ENCODE measurements at regions not wholly inside any gene's neighbourhood (a gene's known extent, or its start where the extent isn't known, plus 50 kb on each side); places are given as distances from the start of the nearest gene placed in this dataset.

- H3K36me3 ChIP-seq (ENCODE audit: insufficient read depth): no peaks in the 10 kb centered on the region; the same call in 1 of the 2 replicates
- H2AFZ ChIP-seq: no peak overlapping the region
Measured at GRCh38 chr16:5653789-5654188, 556.2 kb upstream of the EEF2KMT start.

More at GRCh38 chr16:5653789-5654188, 556.2 kb upstream of the EEF2KMT start:
- H3K36me3 Mint-ChIP-seq (ENCODE audit: low read depth): no peaks in the 10 kb centered on the region
- Histone ChIP-seq H4K20me1 (replicated peaks; ENCODE audit: insufficient read depth) (no peaks in the 10 kb centered on the region), H3K4me1 (ENCODE audit: insufficient read depth) (no peaks in the 10 kb centered on the region), H3K9me2 (ENCODE audit: insufficient read depth) (no peaks in the 10 kb centered on the region), H3K27me3 (ENCODE audit: insufficient read depth) (no peaks in the 10 kb centered on the region), H3K79me2 (replicated peaks; ENCODE audit: insufficient read depth) (no peaks in the 10 kb centered on the region), H3K4me2 (no peak overlapping the region), H3K4me3 (no peak overlapping the region), H3K27ac (ENCODE audit: low read depth) (no peak overlapping the region), H3F3A (replicated peaks; ENCODE audit: low read depth) (no peaks in the 10 kb centered on the region)
- H3K4me3 Mint-ChIP-seq: no peak overlapping the region
- H3K9me3 Mint-ChIP-seq: no peaks in the 10 kb centered on the region
- H3K4me1 Mint-ChIP-seq: peaks cover 14% of the 10 kb centered on the region
- TF ChIP-seq CTCF (conservative IDR thresholded peaks at IDR 0.05; ENCODE audit: low read depth in 2 of 2) (no peak), ZNF114 (CRISPR knock-in tag; IDR thresholded peaks at IDR 0.05) (no peak), ZNF331 (CRISPR knock-in tag; IDR thresholded peaks at IDR 0.05; ENCODE audit: low read depth) (no peak), REST (IDR thresholded peaks at IDR 0.05; ENCODE audit: unreplicated experiment) (no peak), JUNB (IDR thresholded peaks at IDR 0.05; ENCODE audit: unreplicated experiment) (no peak), POLR2AphosphoS5 (IDR thresholded peaks at IDR 0.05; ENCODE audit: low read depth) (no peak), NANOG (IDR thresholded peaks at IDR 0.05; ENCODE audit: borderline replicate concordance) (no peak), STAT1 (IDR thresholded peaks at IDR 0.05; ENCODE audit: unreplicated experiment) (no peak)
- H3K27me3 Mint-ChIP-seq (ENCODE audit: insufficient read depth, low read depth, poor library complexity): peaks cover 6% of the 10 kb centered on the region
- DNase-seq (ENCODE audit: low spot score) (no peak), ATAC-seq (no peak)
- no peak overlapping the region for H3K27ac Mint-ChIP-seq
